ENCODE measurements at regions not wholly inside any gene's neighbourhood (a gene's known extent, or its start where the extent isn't known, plus 50 kb on each side); places are given as distances from the start of the nearest gene placed in this dataset.

- TF ChIP-seq CTCF (IDR thresholded peaks at IDR 0.05) = no peak
- Histone ChIP-seq H3K27ac (no peak overlapping the region), H3K9me3 (no peaks in the 10 kb centered on the region), H3K36me3 (no peaks in the 10 kb centered on the region), H3K4me1 (no peaks in the 10 kb centered on the region), H3K27me3 (no peaks in the 10 kb centered on the region), H3K4me3 (no peak overlapping the region)
- intact Hi-C loops (cut with DNase I) = no loop called here
- no peak for ATAC-seq
- no peak for DNase-seq
Observed at GRCh38 chr15:91586560-91586959, 266.9 kb upstream of the SLCO3A1 start.

GRCh38 chr15:91589360-91589759 lies 264.1 kb upstream of the SLCO3A1 start:
- Histone ChIP-seq H3K9me3 (no peaks in the 10 kb centered on the region), H3K4me1 (no peaks in the 10 kb centered on the region), H3K27ac (no peak overlapping the region), H3K36me3 (no peaks in the 10 kb centered on the region), H3K4me3 (no peak overlapping the region), H3K27me3 (no peaks in the 10 kb centered on the region)
- intact Hi-C loops (cut with DNase I) = no loop called here
- ATAC-seq (no peak), DNase-seq (no peak)
- TF ChIP-seq CTCF (IDR thresholded peaks at IDR 0.05) = no peak

- DNase-seq = no peak
- H3K9me3 ChIP-seq = no peaks in the 10 kb centered on the region
- no peak for TF ChIP-seq CTCF (IDR thresholded peaks at IDR 0.05)
- H3K4me3 ChIP-seq = no peak overlapping the region
- H3K27ac ChIP-seq = no peak overlapping the region
- ATAC-seq = no peak
- intact Hi-C loops (cut with DNase I) = no loop called here
- H3K27me3 ChIP-seq = peaks cover 0 to 6% of the 10 kb centered on the region in 2 donors
- no peaks in the 10 kb centered on the region for H3K36me3 ChIP-seq
- H3K4me1 ChIP-seq = no peaks in the 10 kb centered on the region
Observed at GRCh38 chr15:91592567-91592966, 260.9 kb upstream of the SLCO3A1 start.

- no peaks in the 10 kb centered on the region for H3K9me3 ChIP-seq
- TF ChIP-seq CTCF (IDR thresholded peaks at IDR 0.05) = no peak
- H3K4me3 ChIP-seq = no peak overlapping the region
- ATAC-seq = no peak
- H3K4me1 ChIP-seq = no peaks in the 10 kb centered on the region
- H3K36me3 ChIP-seq = no peaks in the 10 kb centered on the region
- no peak overlapping the region for H3K27ac ChIP-seq
- intact Hi-C loops (cut with DNase I) = no loop called here
- H3K27me3 ChIP-seq = peaks cover 0 to 6% of the 10 kb centered on the region in 2 donors
- DNase-seq = no peak
Observed at GRCh38 chr15:91593067-91593466, 260.4 kb upstream of the SLCO3A1 start.

- Histone ChIP-seq H3K4me3 (no peak overlapping the region), H3K36me3 (no peaks in the 10 kb centered on the region), H3K27me3 (peaks cover 0 to 8% of the 10 kb centered on the region in 2 donors), H3K4me1 (no peaks in the 10 kb centered on the region), H3K9me3 (no peaks in the 10 kb centered on the region), H3K27ac (no peak overlapping the region)
- intact Hi-C loops (cut with DNase I) = no loop called here
- TF ChIP-seq CTCF (IDR thresholded peaks at IDR 0.05) = no peak
- no peak for DNase-seq
- ATAC-seq = no peak
Observed at GRCh38 chr15:91593653-91594052, 259.9 kb upstream of the SLCO3A1 start.

All from left lung (tissue), 4 donors.